Thyroid gland (tissue), 4 donors: ENCODE measurements at regions not wholly inside any gene's neighbourhood (a gene's known extent, or its start where the extent isn't known, plus 50 kb on each side); places are given as distances from the start of the nearest gene placed in this dataset.

Experiments used
- DNase-seq, 2 donors: peaks; one replicate each; pipeline ENCODE4 v3.0.0-alpha.2; 2019
- H3K27ac ChIP-seq, 3 donors: fragments of 200-600 bp; sonication (generic); 1 replicate in 2 of 3; 2 replicates in 1 of 3; pipeline ENCODE4 v1.5.1; 2016 to 2019; ENCODE audit warnings: mild to moderate bottlenecking in 1 of 3, moderate library complexity in 1 of 3
- H3K27me3 ChIP-seq: fragments of 200-600 bp; sonication (generic); one replicate; pipeline ENCODE4 v1.5.1; 2019
- H3K36me3 ChIP-seq, 2 donors: fragments of 200-600 bp; sonication (generic); one replicate each; pipeline ENCODE4 v1.5.1; 2016 to 2019
- H3K4me1 ChIP-seq, 2 donors: fragments of 200-600 bp; sonication (generic); one replicate each; pipeline ENCODE4 v1.5.1; 2017 to 2019
- H3K4me3 ChIP-seq, 3 donors: fragments of 200-600 bp; sonication (generic); replicated peaks in 1 of 3; 1 replicate in 2 of 3; 2 replicates in 1 of 3; pipeline ENCODE4 v1.5.1; 2016; ENCODE audit warnings: mild to moderate bottlenecking in 1 of 3
- H3K9me3 ChIP-seq: fragments of 200-600 bp; sonication (generic); one replicate; pipeline ENCODE4 v1.5.1; 2017
- CTCF ChIP-seq, 6 experiments: fragments of 200-600 bp in 3 of 6; fragments of 450-650 bp in 3 of 6; sonication (generic) in 3 of 6; IDR thresholded peaks; one replicate each; pipeline ENCODE4 v1.5.1; 2016 to 2019; ENCODE audit warnings: antibody characterized with exemption in 6 of 6, mild to moderate bottlenecking in 2 of 6, inconsistent platforms in 1 of 6, moderate library complexity in 1 of 6
- POLR2A ChIP-seq, 2 donors: fragments of 450-650 bp; IDR thresholded peaks; one replicate each; pipeline ENCODE4 v1.6.1; 2017; ENCODE audit warnings: antibody characterized with exemption in 2 of 2, mild to moderate bottlenecking in 2 of 2, moderate library complexity in 1 of 2
- WGBS, 2 donors: methylation state at CpG; one replicate each; pipeline ENCODE4 v1.1.5; 2017; 5-methylcytosine and 5-hydroxymethylcytosine counted together
- intact Hi-C: fragments of 100-400 bp; cut with DNase I; formaldehyde crosslinking; loops from one replicate; pipeline ENCODE4 v1.15.1; 2023

GRCh38 chr6:7664003-7664402, 61.9 kb upstream of the BMP6 start:
- WGBS, 2 donors = 90 to 98% methylated on average over 1 of the region's 1 CpG
- DNase-seq = no peak
- H3K4me3 ChIP-seq = no peak overlapping the region
- TF ChIP-seq POLR2A (IDR thresholded peaks at IDR 0.05) (no peak), CTCF (IDR thresholded peaks at IDR 0.05) (no peak)
- no peak overlapping the region for H3K27ac ChIP-seq
- H3K9me3 ChIP-seq = no peaks in the 10 kb centered on the region
- intact Hi-C loops = no loop called here
- H3K27me3 ChIP-seq = no peaks in the 10 kb centered on the region
- H3K36me3 ChIP-seq = no peaks in the 10 kb centered on the region
- H3K4me1 ChIP-seq = no peaks in the 10 kb centered on the region

- intact Hi-C loops = no loop called here
- no peaks in the 10 kb centered on the region for H3K36me3 ChIP-seq
- no peak overlapping the region for H3K4me3 ChIP-seq
- WGBS, 2 donors = 100% methylated on average over 1 of the region's 1 CpG
- H3K27ac ChIP-seq = no peak overlapping the region
- TF ChIP-seq POLR2A (IDR thresholded peaks at IDR 0.05) (no peak), CTCF (IDR thresholded peaks at IDR 0.05) (no peak)
- no peaks in the 10 kb centered on the region for H3K27me3 ChIP-seq
- no peaks in the 10 kb centered on the region for H3K9me3 ChIP-seq
- no peak for DNase-seq
- peaks cover 11% of the 10 kb centered on the region in 2 donors for H3K4me1 ChIP-seq
These were observed 57.0 kb upstream of the BMP6 start for GRCh38 chr6:7668936-7669335.

- Histone ChIP-seq H3K9me3 (no peaks in the 10 kb centered on the region), H3K4me3 (no peak overlapping the region), H3K27ac (no peak overlapping the region), H3K27me3 (no peaks in the 10 kb centered on the region), H3K4me1 (peaks cover 17 to 19% of the 10 kb centered on the region in 2 donors), H3K36me3 (no peaks in the 10 kb centered on the region)
- TF ChIP-seq CTCF (IDR thresholded peaks at IDR 0.05) (no peak), POLR2A (IDR thresholded peaks at IDR 0.05) (no peak)
- DNase-seq = no peak
- intact Hi-C loops = no loop called here
- 82 to 83% methylated on average over 4 of the region's 4 CpGs for WGBS, 2 donors
These were observed 56.2 kb upstream of the BMP6 start for GRCh38 chr6:7669742-7670141.

- Histone ChIP-seq H3K4me1 (peaks cover 20% of the 10 kb centered on the region in 2 donors), H3K27me3 (no peaks in the 10 kb centered on the region), H3K4me3 (no peak overlapping the region), H3K9me3 (no peaks in the 10 kb centered on the region), H3K36me3 (no peaks in the 10 kb centered on the region), H3K27ac (no peak overlapping the region)
- no peak for DNase-seq
- TF ChIP-seq POLR2A (IDR thresholded peaks at IDR 0.05) = no peak
- no peak for TF ChIP-seq CTCF (IDR thresholded peaks at IDR 0.05)
- intact Hi-C loops = no loop called here
- 59 to 67% methylated on average over 7 of the region's 7 CpGs for WGBS, 2 donors
These were observed 54.8 kb upstream of the BMP6 start for GRCh38 chr6:7671076-7671475.

GRCh38 chr6:7671581-7671980, 54.3 kb upstream of the BMP6 start:
- TF ChIP-seq CTCF (IDR thresholded peaks at IDR 0.05) (no peak), POLR2A (IDR thresholded peaks at IDR 0.05) (no peak)
- no peak overlapping the region for H3K4me3 ChIP-seq
- intact Hi-C loops = no loop called here
- DNase-seq = no peak
- WGBS, 2 donors = 88 to 93% methylated on average over 3 of the region's 3 CpGs
- no peaks in the 10 kb centered on the region for H3K9me3 ChIP-seq
- no peaks in the 10 kb centered on the region for H3K27me3 ChIP-seq
- peaks cover 20% of the 10 kb centered on the region in 2 donors for H3K4me1 ChIP-seq
- H3K36me3 ChIP-seq = no peaks in the 10 kb centered on the region
- H3K27ac ChIP-seq = no peak overlapping the region
